GM12873 (cell line): ENCODE measurements at regions not wholly inside any gene's neighbourhood (a gene's known extent, or its start where the extent isn't known, plus 50 kb on each side); places are given as distances from the start of the nearest gene placed in this dataset.

Source experiments
- TF ChIP-seq, protein P1 (sequence below): IDR thresholded peaks from 2 replicates; pipeline ENCODE4 v1.5.1; 2012; ENCODE audit warnings: low read depth, mild to moderate bottlenecking, moderate library complexity, low read length, control low read depth; ENCODE audit not compliant: insufficient read depth; ENCODE audit errors: missing control alignments

DNA sequence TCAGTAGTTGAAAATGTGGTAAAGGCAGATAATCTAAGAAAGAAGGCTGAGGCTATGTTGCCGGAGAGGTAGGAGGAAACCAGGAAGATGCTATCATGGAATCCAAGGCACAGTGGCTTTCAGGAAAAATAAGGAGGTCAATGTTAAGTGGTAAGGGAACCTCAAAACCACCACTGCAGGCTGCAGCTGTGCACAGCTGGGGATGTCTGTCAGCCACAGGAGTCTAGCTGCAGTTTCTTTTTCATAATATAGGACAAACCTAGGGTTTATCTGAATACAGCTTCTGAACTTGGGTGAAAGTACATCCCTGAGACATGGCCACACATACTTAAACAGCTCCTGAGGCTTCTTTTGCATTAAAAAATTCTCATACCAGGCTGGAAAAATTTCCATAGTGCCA is 93.9 kb downstream of the SLC5A7 start:
- TF ChIP-seq, protein P1, sequence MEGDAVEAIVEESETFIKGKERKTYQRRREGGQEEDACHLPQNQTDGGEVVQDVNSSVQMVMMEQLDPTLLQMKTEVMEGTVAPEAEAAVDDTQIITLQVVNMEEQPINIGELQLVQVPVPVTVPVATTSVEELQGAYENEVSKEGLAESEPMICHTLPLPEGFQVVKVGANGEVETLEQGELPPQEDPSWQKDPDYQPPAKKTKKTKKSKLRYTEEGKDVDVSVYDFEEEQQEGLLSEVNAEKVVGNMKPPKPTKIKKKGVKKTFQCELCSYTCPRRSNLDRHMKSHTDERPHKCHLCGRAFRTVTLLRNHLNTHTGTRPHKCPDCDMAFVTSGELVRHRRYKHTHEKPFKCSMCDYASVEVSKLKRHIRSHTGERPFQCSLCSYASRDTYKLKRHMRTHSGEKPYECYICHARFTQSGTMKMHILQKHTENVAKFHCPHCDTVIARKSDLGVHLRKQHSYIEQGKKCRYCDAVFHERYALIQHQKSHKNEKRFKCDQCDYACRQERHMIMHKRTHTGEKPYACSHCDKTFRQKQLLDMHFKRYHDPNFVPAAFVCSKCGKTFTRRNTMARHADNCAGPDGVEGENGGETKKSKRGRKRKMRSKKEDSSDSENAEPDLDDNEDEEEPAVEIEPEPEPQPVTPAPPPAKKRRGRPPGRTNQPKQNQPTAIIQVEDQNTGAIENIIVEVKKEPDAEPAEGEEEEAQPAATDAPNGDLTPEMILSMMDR, result no peak

DNA sequence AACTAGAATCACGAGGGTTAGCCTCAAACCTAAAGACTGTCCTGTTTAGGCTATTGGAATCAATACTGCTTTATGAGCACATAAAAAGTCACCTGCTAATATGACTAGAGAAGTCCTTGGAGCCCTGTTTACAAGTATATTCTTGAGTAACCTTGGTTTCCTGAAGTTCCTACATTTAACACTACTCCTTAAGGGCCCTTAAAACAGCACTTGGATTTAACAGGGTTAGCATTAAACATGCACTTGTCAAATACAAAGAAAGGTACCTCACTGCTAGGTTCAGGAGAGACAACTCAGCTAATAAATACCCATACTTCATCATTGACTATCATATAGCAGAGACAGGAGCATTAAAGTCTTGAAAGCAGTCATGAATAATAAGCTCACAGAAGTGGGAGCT is 96.7 kb downstream of the SLC5A7 start:
- TF ChIP-seq, protein P1, result no peak

DNA sequence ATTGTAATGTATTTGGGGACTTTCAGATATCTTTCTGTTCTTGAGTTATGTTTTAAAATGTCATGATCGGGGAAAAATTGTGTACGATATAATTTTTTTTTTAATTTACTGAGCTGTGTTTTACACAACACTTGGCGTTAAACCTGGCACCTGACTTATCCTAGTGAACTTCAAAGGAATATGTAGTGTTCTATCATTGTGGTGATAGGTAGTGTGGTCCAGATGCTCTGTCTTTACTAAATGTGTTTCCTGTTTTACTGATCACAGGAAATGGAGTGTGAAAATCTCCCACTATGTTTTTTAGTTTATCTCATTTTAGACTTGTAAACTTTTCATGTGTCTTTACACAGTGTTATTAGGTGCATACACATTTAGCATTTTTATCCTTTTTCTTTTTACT is 98.0 kb downstream of the SLC5A7 start:
- TF ChIP-seq, protein P1, result no peak

DNA sequence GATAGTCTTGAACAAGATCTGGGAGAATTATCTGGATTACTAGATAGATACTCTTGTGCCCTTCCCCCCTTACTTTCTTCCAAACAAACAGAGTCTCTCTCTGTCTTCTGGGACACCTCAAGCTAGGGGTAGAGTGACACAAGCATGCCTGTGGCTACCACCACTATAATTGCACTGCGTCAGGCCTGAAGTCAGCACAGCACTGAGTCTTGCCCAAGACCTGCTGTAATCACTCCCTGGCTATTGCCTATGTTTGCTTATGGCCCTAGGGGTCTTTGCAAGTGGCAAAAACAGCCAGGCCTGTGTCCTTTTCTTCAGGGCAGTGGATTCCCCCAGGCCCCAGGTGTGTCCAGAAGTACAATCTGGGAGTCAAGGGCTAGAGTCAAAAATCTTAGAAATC is 106.6 kb downstream of the SLC5A7 start:
- TF ChIP-seq, protein P1, result no peak

DNA sequence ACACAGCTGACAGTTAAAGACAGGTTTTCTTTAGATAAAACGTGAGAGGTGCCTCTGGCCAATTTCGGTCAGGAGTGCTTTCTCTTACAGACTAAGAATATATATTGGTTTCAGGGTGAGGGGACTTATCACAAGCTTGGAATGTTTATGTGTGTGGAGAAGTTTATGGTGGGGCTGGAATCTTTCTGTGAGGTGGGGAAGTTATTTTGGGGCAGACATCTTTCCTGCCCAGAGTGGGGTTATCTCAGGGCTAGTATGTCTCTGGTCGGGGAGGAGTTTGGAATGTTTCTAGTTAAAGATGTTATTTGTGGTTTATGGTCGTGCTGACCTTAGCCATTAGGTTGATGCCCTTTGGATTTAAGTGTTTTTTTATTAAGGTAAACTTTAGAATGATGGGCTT is 115.2 kb downstream of the SLC5A7 start:
- TF ChIP-seq, protein P1, result no peak

DNA sequence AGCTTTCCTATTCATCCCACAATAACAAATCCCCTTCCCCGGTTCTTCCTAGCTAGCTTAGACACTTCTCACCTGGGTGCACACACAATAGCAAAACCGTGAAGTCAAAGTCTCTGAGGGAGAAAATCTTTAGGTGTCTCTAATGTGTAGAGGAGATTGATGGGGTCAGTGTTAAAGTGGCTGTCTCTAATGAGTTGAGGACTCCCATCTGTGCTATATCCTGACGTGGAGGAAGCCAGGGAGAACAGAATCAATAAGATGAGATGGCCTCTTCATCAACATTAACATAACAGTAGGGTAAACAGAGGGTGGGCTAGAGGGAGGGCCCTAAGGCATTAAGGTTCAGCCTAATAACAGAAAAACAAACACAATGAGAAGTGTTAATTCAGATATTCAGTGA is 120.4 kb downstream of the SLC5A7 start:
- TF ChIP-seq, protein P1, result no peak

DNA sequence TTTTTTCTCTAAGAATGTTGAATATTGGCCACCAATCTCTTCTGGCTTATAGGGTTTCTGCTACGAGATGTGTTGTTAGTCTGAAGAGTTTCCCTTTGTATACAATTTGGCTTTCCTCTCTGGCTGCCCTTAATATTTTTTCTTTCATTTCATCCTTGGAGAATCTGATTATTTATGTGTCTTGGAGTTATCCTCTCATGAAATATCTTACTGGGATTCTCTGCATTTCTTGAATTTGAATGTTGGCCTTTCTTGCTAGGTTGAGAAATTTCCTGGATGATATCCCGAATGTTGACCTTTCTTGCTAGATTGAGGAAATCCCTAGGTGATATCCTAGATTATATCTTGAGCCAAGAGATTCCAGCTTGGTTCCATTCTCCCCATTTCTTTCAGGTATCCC is 125.6 kb downstream of the SLC5A7 start:
- TF ChIP-seq, protein P1, result no peak
